ENCODE measurements at regions not wholly inside any gene's neighbourhood (a gene's known extent, or its start where the extent isn't known, plus 50 kb on each side); places are given as distances from the start of the nearest gene placed in this dataset.

DNA sequence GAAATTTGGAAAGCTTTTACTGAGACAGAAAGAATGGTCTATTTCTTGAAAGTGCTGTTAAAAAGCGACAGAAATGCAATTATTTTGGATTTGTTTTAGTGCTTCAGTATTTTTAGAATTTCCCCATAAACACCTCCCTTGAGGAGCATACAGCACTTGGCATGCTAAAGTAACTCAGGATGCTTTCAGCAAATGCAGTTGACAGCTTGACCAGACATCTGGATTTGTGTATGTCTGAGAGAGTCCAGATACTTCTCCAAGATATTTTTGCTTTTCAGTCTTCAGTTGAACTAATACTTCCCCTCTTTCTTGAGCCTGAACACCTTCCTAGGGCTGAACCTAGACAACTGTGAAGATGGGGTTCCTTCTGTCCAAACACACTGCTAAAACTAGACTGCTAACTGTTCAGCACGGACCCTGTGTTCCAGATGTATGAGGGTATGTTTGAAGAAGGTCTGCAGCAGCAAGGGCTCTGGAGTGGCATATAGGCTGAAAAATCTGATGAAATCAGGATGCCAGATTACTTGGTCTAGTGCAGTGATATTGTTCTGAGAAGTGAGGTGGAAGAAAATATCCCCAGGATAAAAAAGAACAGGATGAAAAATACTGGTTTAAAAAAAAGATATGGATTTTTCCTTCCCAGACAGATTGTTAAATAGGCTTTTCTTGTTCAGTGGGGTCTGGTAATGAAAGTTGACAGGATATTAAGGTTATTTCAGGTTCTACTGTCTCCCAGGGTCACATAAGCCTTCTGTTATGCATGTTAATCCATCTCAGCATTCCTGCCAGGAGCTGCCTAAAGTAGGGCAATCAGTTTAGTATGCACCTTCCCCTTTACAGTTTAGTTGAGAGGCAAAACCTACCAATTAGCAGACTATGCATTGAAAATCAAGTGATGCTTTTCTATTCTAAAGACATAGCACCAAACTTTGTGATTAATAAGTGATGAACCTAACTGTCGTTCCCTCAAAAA, 516.9 kb upstream of the TBL1XR1 start:
- DNase-seq (ENCODE audit: low spot score) (no peak), ATAC-seq (peak; percentile 75)
- Mint-ChIP-seq H3K4me3 (no peak overlapping the region), H3K9me3 (no peaks in the 10 kb centered on the region), H3K27ac (no peak overlapping the region), H3K27me3 (ENCODE audit: low read depth) (no peaks in the 10 kb centered on the region), H3K36me3 (no peaks in the 10 kb centered on the region), H3K4me1 (peaks cover 12% of the 10 kb centered on the region)
- CTCF ChIA-PET = no interaction called here
- POLR2A ChIA-PET = no interaction called here
- TF ChIP-seq, protein P1, sequence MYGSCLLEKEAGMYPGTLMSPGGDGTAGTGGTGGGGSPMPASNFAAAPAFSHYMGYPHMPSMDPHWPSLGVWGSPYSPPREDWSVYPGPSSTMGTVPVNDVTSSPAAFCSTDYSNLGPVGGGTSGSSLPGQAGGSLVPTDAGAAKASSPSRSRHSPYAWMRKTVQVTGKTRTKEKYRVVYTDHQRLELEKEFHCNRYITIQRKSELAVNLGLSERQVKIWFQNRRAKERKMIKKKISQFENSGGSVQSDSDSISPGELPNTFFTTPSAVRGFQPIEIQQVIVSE (CRISPR knock-in tag; IDR thresholded peaks at IDR 0.05; ENCODE audit: borderline replicate concordance) = no peak
- TF ChIP-seq, protein P2, sequence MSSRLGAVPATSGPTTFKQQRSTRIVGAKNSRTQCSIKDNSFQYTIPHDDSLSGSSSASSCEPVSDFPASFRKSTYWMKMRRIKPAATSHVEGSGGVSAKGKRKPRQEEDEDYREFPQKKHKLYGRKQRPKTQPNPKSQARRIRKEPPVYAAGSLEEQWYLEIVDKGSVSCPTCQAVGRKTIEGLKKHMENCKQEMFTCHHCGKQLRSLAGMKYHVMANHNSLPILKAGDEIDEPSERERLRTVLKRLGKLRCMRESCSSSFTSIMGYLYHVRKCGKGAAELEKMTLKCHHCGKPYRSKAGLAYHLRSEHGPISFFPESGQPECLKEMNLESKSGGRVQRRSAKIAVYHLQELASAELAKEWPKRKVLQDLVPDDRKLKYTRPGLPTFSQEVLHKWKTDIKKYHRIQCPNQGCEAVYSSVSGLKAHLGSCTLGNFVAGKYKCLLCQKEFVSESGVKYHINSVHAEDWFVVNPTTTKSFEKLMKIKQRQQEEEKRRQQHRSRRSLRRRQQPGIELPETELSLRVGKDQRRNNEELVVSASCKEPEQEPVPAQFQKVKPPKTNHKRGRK (CRISPR knock-in tag; IDR thresholded peaks at IDR 0.05; ENCODE audit: borderline replicate concordance) = no peak
- TF ChIP-seq, protein P3, sequence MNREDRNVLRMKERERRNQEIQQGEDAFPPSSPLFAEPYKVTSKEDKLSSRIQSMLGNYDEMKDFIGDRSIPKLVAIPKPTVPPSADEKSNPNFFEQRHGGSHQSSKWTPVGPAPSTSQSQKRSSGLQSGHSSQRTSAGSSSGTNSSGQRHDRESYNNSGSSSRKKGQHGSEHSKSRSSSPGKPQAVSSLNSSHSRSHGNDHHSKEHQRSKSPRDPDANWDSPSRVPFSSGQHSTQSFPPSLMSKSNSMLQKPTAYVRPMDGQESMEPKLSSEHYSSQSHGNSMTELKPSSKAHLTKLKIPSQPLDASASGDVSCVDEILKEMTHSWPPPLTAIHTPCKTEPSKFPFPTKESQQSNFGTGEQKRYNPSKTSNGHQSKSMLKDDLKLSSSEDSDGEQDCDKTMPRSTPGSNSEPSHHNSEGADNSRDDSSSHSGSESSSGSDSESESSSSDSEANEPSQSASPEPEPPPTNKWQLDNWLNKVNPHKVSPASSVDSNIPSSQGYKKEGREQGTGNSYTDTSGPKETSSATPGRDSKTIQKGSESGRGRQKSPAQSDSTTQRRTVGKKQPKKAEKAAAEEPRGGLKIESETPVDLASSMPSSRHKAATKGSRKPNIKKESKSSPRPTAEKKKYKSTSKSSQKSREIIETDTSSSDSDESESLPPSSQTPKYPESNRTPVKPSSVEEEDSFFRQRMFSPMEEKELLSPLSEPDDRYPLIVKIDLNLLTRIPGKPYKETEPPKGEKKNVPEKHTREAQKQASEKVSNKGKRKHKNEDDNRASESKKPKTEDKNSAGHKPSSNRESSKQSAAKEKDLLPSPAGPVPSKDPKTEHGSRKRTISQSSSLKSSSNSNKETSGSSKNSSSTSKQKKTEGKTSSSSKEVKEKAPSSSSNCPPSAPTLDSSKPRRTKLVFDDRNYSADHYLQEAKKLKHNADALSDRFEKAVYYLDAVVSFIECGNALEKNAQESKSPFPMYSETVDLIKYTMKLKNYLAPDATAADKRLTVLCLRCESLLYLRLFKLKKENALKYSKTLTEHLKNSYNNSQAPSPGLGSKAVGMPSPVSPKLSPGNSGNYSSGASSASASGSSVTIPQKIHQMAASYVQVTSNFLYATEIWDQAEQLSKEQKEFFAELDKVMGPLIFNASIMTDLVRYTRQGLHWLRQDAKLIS (CRISPR knock-in tag; IDR thresholded peaks at IDR 0.05; ENCODE audit: borderline replicate concordance) = no peak
- TF ChIP-seq, protein P4, sequence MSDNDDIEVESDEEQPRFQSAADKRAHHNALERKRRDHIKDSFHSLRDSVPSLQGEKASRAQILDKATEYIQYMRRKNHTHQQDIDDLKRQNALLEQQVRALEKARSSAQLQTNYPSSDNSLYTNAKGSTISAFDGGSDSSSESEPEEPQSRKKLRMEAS (CRISPR knock-in tag; IDR thresholded peaks at IDR 0.05) = no peak
- TF ChIP-seq ZNF219 (CRISPR knock-in tag; IDR thresholded peaks at IDR 0.05; ENCODE audit: borderline replicate concordance) = no peak
- TF ChIP-seq, protein P5, sequence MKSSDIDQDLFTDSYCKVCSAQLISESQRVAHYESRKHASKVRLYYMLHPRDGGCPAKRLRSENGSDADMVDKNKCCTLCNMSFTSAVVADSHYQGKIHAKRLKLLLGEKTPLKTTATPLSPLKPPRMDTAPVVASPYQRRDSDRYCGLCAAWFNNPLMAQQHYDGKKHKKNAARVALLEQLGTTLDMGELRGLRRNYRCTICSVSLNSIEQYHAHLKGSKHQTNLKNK (CRISPR knock-in tag; IDR thresholded peaks at IDR 0.05) = no peak
- TF ChIP-seq, protein P6, sequence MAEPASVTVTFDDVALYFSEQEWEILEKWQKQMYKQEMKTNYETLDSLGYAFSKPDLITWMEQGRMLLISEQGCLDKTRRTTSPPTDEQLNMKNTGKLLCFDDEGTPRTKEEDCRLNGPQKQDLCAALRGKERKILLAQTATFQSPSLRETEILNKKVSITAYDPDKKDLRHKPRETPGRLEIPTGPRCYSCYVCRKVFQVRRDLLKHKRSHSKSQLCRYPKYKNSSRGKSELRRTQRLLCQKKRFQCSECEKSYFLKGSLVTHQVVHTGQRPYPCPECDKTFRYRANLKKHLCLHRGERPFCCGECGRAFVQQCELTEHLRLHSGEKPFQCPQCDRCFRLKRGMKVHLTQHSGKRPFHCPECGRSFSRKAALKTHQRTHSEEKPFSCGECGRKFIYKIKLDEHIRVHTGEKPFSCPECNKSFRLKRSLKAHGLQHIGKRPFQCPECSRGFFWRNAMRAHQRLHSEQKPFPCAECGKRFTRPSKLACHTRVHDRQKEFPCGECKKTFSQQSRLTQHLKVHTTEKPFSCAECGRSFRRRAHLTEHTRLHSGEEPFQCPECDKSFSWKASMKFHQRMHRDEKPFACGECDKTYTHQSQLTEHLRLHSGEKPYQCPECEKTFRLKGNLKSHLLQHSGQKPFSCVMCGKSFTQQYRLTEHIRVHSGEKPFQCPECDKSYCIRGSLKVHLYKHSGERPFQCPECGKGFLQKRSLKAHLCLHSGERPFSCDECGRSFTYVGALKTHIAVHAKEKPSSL (CRISPR knock-in tag; conservative IDR thresholded peaks at IDR 0.05) = no peak
- TF ChIP-seq, protein P7, sequence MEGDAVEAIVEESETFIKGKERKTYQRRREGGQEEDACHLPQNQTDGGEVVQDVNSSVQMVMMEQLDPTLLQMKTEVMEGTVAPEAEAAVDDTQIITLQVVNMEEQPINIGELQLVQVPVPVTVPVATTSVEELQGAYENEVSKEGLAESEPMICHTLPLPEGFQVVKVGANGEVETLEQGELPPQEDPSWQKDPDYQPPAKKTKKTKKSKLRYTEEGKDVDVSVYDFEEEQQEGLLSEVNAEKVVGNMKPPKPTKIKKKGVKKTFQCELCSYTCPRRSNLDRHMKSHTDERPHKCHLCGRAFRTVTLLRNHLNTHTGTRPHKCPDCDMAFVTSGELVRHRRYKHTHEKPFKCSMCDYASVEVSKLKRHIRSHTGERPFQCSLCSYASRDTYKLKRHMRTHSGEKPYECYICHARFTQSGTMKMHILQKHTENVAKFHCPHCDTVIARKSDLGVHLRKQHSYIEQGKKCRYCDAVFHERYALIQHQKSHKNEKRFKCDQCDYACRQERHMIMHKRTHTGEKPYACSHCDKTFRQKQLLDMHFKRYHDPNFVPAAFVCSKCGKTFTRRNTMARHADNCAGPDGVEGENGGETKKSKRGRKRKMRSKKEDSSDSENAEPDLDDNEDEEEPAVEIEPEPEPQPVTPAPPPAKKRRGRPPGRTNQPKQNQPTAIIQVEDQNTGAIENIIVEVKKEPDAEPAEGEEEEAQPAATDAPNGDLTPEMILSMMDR (IDR thresholded peaks at IDR 0.05) = no peak
- no peak for TF ChIP-seq CREM (CRISPR knock-in tag; IDR thresholded peaks at IDR 0.05)
- TF ChIP-seq TEAD4 (CRISPR knock-in tag; IDR thresholded peaks at IDR 0.05) = no peak
- TF ChIP-seq ZNF671 (CRISPR knock-in tag; IDR thresholded peaks at IDR 0.05) = no peak
- no peak for TF ChIP-seq EMX1 (CRISPR knock-in tag; IDR thresholded peaks at IDR 0.05)
- TF ChIP-seq RELA (CRISPR knock-in tag; IDR thresholded peaks at IDR 0.05; ENCODE audit: borderline replicate concordance) = no peak
- TF ChIP-seq HMGA2 (CRISPR knock-in tag; IDR thresholded peaks at IDR 0.05) = no peak
- no peak for TF ChIP-seq GRHL2 (CRISPR knock-in tag; IDR thresholded peaks at IDR 0.05; ENCODE audit: insufficient replicate concordance, severe bottlenecking)
- no peak for TF ChIP-seq KAT7 (CRISPR knock-in tag; IDR thresholded peaks at IDR 0.05; ENCODE audit: borderline replicate concordance)
- TF ChIP-seq, protein P8, sequence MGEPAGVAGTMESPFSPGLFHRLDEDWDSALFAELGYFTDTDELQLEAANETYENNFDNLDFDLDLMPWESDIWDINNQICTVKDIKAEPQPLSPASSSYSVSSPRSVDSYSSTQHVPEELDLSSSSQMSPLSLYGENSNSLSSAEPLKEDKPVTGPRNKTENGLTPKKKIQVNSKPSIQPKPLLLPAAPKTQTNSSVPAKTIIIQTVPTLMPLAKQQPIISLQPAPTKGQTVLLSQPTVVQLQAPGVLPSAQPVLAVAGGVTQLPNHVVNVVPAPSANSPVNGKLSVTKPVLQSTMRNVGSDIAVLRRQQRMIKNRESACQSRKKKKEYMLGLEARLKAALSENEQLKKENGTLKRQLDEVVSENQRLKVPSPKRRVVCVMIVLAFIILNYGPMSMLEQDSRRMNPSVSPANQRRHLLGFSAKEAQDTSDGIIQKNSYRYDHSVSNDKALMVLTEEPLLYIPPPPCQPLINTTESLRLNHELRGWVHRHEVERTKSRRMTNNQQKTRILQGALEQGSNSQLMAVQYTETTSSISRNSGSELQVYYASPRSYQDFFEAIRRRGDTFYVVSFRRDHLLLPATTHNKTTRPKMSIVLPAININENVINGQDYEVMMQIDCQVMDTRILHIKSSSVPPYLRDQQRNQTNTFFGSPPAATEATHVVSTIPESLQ (CRISPR knock-in tag; IDR thresholded peaks at IDR 0.05) = no peak
